PFSK-1 (cell line): ENCODE measurements at regions not wholly inside any gene's neighbourhood (a gene's known extent, or its start where the extent isn't known, plus 50 kb on each side); places are given as distances from the start of the nearest gene placed in this dataset.

Experiments
- POLR2AphosphoS5 ChIP-seq: IDR thresholded peaks from 2 replicates; pipeline ENCODE4 v1.6.1; 2012; ENCODE audit warnings: low read depth, mild to moderate bottlenecking, control low read depth, low read length, moderate library complexity
- REST ChIP-seq, 2 experiments: IDR thresholded peaks; 2 replicates each; pipeline versions ENCODE4 v1.6.1 to v1.8.0; 2011 to 2012; ENCODE audit warnings: low read depth in 2 of 2, low read length in 2 of 2, control low read depth in 1 of 2, inconsistent platforms in 1 of 2, mild to moderate bottlenecking in 1 of 2, moderate library complexity in 1 of 2; ENCODE audit not compliant: insufficient read depth in 1 of 2
- SIN3A ChIP-seq: IDR thresholded peaks from 2 replicates; pipeline ENCODE4 v1.6.1; 2012; ENCODE audit warnings: mild to moderate bottlenecking, low read length, moderate library complexity, borderline replicate concordance; ENCODE audit not compliant: insufficient read depth

GRCh38 chr11:115737875-115738274, 233.7 kb upstream of the CADM1 start:
- no peak for TF ChIP-seq POLR2AphosphoS5
- TF ChIP-seq SIN3A: no peak
- no peak for TF ChIP-seq REST (IDR thresholded peaks at IDR 0.05; ENCODE audit: insufficient read depth in 1 of 2, low read depth in 2 of 2, low read length in 2 of 2)
